Skeletal muscle cell (primary cell): ENCODE measurements at regions not wholly inside any gene's neighbourhood (a gene's known extent, or its start where the extent isn't known, plus 50 kb on each side); places are given as distances from the start of the nearest gene placed in this dataset.

Experiments
- DNase-seq: peaks from one replicate; pipeline ENCODE4 v3.0.0-alpha.2; 2010; ENCODE audit warnings: low read depth
- H3K4me3 ChIP-seq: 2 replicates; pipeline ENCODE4 v1.5.1; 2011; ENCODE audit warnings: low read depth, mild to moderate bottlenecking, control low read depth, low read length, moderate library complexity

DNA sequence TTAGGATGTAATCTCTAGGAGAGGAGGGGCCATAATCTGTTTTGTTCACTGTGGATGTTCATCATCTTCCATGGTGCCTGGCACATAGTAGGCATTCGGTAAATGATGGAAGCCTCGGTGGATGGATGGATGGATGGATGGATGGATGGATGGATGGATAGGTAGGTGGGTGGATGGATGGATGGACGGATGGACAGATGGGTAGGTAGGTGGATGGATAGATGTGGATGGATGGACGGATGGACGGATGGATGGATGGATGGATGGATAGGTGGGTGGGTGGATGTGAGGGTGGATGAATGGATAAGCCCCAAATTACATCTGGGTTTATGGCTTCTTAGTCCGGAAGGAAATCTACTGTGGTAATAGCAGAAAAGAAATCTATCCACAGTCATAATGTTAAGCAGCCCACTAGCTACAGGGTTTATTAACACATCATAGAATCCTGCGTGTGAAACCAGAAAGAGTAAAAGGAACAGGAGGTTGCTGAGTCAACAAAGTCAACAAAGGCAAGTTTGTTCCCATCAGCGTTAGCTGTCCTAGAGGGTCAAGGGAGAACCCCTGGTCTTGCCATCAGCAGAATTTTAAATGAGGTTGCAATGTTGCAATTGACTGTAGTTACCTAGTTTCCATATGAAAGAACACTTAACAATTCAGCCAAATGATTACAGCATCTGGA, 82.8 kb downstream of the C11orf91 start:
- DNase-seq = no peak
- no peak overlapping the region for H3K4me3 ChIP-seq

DNA sequence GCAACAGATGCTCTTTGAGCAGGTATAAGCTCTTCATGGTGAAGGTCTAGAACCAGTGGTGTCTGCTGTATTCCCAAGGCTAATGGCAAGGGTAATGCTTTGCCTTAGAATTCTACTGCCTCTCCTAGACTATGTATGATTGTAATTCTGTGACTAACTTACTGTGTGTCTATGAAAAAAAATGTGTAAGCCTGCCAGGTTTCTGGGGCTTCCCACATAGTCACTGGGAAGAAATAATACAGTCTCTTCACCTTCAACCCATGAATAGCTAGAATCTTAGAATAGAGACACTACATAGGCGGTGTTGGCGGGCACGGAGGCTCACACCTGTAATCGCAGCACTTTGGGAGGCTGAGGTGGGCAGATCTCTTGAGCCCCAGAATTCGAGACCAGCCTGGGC, 84.1 kb downstream of the C11orf91 start:
- no peak for DNase-seq

DNA sequence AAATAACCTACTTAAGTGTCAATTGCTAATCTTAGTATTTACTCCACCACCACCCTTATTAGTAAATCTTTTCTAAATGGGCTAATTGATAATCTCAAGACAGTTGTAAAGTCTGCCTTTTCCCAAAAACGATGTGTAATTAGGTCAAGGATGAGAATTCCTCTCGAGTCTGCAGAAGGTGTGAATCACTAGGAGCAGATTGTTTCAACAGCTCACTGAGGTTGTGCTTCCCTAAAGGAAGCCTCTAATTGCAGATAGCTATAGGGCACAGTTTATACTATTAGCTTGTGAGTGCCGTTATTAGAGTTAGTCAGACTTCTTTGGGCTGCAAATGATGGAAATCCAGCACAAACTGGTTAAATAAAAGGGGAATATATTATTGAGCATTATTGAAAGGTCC, 84.9 kb downstream of the C11orf91 start:
- DNase-seq = no peak
- H3K4me3 ChIP-seq = no peak overlapping the region

More for the DNA sequence above, 84.1 kb downstream of the C11orf91 start:
- no peak overlapping the region for H3K4me3 ChIP-seq

DNA sequence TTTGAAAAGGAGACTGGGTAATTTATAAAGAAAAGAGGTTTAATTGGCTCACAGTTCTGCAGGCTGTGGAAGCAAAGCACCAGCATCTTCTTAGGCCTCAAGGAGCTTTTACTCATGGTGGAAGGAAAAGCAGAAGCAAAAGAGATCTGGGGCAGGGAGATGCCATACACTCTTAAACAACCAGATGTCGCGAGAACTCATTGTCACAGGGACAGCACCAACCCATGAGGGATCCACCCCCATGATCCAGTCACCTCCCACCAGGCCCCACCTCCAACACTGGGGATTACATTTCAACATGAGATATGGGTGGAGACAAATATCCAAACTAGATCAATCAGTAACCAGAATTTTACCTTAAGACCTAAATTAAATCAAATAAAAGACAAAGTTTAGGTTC, 87.2 kb downstream of the C11orf91 start:
- H3K4me3 ChIP-seq = no peak overlapping the region
- no peak for DNase-seq

DNA sequence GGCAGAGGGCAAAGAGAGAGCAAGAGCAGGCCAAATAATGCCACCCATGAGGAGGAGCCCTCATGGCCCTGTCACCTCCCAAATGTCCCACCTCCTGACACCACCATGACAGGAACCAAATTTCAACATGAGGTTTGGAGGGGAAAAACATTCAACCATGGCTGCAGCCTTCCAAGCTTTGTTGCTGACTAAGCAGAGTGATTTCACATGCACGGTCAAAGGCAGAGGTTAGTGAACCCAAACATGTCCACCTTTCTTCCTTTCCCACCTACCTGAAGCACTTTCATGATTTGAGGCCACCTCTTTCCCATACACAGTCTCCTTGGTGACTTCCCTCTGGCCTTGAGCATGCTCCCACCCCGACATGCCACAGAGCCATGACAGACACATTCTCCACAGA, 89.7 kb downstream of the C11orf91 start:
- DNase-seq = no peak
- no peak overlapping the region for H3K4me3 ChIP-seq

DNA sequence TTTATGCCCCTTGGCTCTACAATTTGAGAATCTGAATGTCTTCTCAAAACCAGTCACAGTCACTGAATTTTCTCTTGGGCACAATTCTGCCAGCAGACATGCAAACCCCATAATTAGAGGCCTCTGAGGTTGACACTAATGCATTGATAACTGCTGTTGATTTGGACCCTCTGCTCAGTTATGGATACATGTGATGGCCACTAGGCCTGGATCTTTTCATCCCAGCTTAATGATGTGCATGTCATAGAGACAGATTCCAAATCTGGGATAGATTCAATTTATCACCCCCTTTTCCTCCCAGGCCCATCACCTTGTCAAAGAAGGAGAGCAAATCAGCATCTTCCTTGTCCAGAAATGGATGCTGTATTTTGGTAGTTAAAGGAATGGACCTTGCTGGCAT, 92.2 kb downstream of the C11orf91 start:
- no peak overlapping the region for H3K4me3 ChIP-seq
- DNase-seq = no peak

DNA sequence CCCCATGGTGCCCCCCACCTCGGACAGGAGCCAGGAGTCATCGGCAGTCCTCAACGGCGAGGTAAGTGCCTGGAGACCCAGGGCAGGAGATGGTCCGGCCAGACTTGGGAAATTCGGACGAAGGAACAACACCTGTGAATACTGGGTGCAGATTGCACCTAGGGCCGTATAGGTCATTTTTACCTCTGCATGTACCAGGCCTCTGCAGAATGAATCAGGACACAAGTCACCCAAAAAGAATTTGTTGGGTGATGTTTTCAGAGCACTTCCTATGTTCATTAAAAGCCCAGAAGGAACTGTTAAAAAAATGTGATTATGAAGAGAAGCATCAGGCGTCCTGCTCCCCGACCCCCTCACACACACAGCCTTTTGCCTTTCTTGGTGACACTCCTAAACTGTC, 93.9 kb downstream of the C11orf91 start:
- no peak for DNase-seq
- no peak overlapping the region for H3K4me3 ChIP-seq

DNA sequence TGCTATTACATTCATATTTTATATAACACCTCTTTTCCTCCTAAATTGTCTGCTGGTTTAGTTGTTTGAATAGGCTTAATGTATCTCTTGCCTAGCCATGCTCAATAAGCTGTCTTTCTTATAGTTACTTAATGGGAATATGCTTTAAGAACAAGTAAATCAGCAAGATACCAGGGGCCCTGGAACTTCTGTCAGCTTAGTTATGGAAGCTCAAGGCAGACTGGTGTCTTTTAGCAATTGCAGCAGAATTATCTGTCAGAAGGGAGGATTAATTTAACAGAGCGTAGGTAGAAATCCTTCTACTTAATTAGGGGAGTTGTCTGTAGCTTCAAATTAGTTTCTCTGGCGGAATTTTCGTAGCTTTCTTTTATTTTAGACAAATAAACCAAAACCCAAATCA, 94.9 kb downstream of the C11orf91 start:
- DNase-seq = no peak
- H3K4me3 ChIP-seq = no peak overlapping the region

DNA sequence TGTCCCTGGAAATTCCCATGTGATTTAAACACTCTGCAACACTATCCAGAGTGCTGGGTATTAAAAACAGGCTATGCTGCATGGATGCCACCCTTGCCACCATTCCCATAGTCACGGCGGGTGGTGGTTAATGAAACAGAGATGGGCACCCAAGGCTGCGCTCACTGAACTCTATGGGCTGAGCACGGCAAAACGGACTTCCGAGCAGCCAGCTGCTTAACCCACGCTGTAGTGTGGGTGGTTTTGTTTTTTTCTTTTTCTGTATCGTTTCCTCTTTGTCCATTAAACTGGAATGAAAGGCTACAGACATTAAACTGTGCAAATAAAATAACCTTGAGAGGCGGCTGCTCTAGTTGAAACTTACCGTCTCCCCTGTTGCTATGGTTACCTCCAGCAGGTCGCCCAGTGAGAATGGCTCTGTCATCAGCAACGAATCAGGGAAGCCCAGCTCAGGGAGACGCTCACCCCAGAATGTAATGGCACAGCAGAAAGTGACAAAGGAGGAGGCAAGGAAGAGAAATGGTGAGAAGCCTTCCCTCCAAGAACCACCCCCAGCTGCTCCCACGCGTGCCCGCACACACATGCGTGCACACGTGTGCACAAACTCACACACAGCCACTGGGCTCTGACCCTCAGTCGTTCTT, 102.1 kb downstream of the C11orf91 start:
- no peak overlapping the region for H3K4me3 ChIP-seq

DNA sequence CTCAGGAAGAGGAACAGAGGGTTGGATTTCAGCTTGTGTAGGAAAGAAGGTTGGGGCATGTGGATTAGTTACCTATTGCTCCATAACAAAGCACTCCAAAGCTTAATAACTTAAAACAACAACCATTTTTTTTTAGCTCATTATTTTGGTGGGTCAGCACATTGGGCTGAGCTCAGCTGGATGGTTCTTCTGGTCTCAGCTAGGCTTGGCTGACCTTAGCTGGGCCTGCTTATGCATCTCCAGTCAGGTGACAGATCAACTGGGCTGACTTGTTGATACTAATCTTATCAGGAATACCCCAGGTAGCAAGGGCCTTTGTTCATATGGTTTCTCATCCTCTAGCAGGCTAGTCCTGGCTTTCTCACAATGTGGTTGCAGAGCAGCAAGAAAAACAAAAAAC, 106.4 kb downstream of the C11orf91 start:
- H3K4me3 ChIP-seq = no peak overlapping the region
- DNase-seq = no peak

More for the DNA sequence above, 102.1 kb downstream of the C11orf91 start:
- DNase-seq = no peak

DNA sequence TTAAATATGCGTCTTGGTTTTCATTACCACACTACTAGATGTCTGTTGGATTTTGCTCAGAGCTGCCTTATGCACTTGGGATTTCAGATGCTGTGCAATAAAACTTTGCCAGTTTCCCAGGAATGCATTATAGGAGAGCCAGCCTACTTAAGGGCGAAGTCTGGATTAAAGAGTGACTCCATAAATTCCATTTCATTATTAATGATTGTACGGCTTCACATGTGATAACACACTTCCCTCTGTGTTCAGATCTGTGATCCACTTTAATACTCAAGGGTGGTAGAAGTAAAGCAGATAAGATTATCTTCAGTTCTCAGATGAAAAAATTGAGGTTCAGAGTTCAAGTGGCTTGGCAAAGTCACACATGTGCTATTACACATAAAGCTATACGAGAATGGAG, 110.2 kb downstream of the C11orf91 start:
- DNase-seq = no peak
- H3K4me3 ChIP-seq = no peak overlapping the region

DNA sequence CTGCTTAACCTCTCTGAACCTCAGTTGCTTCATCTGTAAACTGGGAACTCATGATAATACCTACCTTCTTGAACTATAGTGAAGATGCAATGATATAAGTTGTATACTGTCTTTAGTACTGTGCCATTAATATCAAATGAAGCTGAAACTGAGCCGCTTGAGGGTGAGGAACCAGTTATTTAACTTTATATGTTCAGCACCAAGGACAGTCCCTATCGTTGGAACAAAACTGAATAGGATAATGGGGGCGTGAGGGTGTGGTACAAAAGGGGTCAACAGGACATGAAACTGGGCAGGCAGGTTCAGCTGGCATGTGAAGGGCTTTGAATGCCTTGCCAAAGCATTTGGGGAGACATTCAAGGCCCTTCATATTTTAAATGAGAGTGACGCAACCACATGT, 112.6 kb downstream of the C11orf91 start:
- no peak overlapping the region for H3K4me3 ChIP-seq
- no peak for DNase-seq

DNA sequence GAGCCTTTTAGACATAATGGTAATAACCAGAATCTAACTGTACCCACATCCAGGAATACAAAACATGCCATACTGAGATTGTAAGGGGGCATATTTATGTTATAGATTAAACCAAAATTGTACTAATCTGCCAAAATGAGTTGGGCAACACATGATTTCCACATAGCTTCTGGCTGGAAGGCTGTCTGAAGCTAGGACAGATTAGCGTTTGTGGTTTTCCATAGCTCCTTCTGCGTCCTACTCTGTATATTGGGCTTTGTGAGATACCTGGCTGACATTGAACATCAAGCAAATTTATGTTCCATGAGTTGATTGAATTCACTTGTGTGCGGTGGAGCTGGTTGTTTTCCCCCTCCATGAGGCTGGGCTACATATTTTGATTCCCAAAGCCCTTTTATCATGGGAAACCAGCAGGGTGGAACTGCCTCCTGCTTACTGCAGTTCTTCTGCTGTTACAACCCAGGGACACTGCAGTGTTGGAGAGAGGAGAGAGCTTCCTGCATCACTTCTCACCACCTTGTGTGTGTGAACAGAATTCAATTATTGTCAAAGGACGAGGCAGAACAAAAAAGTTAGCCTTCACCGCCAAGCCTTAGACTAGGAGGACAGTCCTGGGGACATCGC, 114.9 kb downstream of the C11orf91 start:
- DNase-seq = no peak
- no peak overlapping the region for H3K4me3 ChIP-seq

DNA sequence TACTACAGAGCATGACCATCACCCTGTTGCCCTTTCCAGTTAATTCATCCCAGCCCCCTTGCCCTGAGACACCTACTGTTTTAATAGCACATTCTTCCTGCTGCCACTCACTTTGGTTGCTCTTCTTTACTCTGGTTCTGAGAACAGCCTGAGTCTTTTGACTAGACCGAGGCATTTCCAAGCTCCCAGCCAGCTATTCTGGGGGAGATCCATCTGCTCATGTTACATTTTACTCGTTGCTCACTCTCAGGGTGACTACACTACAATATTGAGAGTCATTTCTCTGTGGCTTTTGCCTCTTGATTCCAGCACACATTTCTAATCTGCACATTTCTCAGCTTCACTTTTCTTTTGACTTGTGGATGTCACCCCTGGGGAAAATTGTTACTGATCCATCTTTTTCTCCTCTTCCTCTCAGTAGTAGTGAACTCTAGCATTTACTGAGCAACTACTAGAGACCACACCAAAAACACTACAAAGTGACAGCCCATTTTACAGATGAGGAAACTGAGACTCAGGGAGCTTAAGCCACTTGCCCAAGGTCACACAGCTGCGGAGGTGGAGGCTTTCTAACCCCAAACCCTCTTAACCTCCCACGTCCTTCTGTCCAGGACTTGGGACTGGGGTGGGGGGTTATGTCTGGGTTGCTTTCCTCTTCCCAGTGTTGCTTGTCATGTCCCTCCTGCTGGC, 117.8 kb downstream of the C11orf91 start:
- no peak for DNase-seq
- H3K4me3 ChIP-seq = no peak overlapping the region

DNA sequence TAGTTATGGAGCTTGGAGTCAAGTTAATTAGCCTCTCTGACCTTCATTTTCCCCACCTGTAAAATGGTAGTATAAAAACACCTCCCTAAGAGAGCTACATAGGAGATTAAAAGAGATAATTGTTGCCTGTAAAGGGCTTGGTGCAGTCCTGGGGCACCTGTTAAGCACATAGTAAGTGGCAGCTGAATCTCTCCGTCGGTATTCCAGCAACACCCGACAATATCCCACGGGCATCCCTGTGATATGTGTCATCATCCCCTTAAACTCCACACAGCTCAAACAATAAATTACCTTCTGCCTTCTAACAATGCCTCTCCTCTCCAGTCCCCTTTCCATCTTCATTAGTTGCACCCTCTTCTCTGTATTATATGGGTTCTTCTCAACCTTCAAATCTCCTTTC, 121.5 kb downstream of the C11orf91 start:
- no peak overlapping the region for H3K4me3 ChIP-seq
- no peak for DNase-seq

DNA sequence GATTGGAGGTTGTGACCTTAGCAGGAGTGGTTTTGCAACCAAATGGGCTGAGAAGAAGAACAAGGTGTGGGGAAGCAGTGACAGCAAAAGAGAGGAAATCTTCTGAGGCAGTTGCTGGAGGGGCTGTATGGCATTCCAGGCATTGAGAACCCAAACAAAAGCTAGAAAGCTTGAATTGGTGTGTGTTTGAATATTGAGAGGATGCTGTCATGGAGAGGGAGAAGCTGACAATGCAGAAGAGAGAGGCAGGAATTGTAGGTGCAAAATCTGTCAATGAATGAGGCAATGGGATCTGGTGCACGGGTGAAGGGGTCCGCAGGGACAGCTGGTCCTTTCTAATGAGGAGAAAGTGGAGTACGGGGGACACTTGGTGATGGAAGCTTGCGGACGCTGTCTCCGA, 123.4 kb downstream of the C11orf91 start:
- no peak for DNase-seq
- no peak overlapping the region for H3K4me3 ChIP-seq

DNA sequence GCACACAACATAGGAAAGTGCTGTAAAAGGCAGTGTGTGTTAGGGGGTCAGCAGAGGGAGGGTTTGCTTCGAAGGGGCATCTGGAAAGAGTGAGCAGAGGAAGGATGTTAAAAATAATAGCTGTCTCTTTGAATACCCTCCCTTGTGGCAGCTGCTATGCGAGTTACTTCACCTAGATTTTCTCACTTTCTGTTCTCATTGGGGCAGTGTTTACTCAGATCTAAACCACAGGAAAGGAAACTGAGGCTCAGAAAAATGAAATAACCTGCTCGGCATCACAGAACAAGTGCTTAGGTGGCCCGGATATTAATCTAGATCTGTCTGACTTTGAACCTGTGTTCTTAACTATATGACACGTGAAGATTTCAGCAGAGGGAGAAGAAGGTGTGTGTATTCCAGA, 125.3 kb downstream of the C11orf91 start:
- DNase-seq = no peak
- H3K4me3 ChIP-seq = no peak overlapping the region

DNA sequence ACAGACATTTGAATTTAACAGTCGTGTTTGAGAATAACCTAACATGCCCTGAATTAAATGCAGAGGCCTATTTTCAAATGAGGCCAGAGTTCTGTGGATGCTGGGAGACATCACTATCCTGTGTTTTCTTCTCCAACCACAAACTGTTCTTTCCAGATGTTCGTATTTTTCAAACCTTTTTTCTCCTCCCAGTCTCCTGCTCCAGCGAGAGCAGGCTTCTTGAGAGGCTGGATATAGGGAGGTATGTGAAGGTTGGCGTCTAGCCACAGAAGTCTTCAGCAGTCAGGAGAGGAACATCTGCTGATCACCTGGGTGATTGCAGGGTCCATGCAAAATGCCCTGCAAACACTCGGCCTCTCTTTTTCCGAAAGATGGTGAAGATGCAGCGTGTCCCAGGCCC, 126.3 kb downstream of the C11orf91 start:
- no peak overlapping the region for H3K4me3 ChIP-seq
- DNase-seq = no peak

DNA sequence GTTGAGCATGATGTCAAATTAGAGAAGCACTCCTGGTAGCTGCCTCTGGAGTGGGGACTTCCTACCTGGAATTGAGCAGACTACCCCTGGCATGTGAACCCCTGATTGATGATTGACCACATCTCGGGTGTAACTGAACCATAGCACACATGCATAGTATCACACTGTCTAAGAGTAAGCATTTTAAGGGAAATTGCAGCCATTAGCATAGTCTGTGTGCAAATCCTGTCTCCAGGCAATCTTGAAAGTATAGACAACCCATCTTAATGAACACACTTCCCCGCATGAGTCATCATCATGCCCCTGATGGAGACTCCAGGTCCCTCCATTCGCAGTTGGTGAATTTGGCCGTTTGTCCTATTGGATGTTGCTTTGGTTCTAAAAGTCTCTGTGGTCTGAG, 131.3 kb downstream of the C11orf91 start:
- H3K4me3 ChIP-seq = no peak overlapping the region
- no peak for DNase-seq

DNA sequence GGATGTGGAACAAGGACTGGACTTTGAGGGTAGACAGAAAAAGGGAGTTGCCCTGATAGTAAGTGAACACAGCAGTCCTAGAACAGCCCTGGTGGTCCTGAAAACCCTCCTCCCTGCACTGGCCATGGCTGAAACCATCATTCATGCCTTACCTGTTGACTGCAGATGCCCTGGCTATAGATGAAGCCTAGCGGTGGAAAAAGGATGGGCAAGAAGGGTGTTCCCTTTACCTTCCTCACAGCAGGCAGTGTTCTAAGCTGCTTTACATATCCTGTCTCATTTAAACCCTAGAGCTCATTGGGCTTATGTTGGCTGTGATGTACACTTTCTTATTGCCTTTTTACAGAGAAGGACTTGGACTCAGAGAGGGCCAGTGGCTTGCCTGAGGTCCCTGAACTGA, 133.6 kb downstream of the C11orf91 start:
- H3K4me3 ChIP-seq = no peak overlapping the region
- DNase-seq = no peak
